ENCODE measurements at regions not wholly inside any gene's neighbourhood (a gene's known extent, or its start where the extent isn't known, plus 50 kb on each side); places are given as distances from the start of the nearest gene placed in this dataset.

DNA sequence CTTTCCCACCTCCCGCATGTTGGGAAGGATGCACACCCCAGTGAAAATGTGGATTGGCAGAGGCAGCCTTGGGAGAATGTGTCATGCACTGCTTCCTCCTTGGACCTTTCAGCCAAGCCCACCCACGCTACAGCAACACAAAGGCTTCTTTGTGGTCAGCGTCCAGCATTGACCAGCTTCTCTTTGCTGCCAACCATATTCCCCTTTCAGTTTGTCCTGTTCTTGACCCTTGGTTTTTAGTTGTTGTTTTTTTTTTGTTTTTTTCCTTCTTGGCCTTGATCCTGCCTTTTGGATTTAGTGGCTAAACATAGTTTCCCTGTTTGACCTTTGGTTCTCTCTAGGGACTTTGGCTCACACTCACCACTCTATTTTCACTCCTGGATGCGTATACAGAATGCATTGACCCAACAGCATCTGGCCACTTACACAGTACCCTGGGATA, 573.6 kb downstream of the INSC start:
- Histone ChIP-seq H3K27ac (no peak overlapping the region), H3K27me3 (no peaks in the 10 kb centered on the region), H3K36me3 (replicated peaks; ENCODE audit: insufficient read depth, low read depth) (no peaks in the 10 kb centered on the region), H3K9me3 (ENCODE audit: low read depth) (no peaks in the 10 kb centered on the region), H3K4me2 (no peak overlapping the region), H4K20me1 (ENCODE audit: insufficient read depth, poor library complexity, severe bottlenecking) (no peaks in the 10 kb centered on the region), H3K79me2 (no peaks in the 10 kb centered on the region), H3K9me2 (replicated peaks; ENCODE audit: insufficient read depth) (no peaks in the 10 kb centered on the region), H2AFZ (no peak overlapping the region), H3K4me1 (ENCODE audit: insufficient read depth) (no peaks in the 10 kb centered on the region), H3K4me3 (no peak overlapping the region)
- WGBS (ENCODE audit: low lambda C conversion rate, missing lambda C conversion rate) = 97% methylated on average over 4 of the region's 4 CpGs
- DNase-seq (ENCODE audit: low spot score) = no peak
- TF ChIP-seq, protein P1, sequence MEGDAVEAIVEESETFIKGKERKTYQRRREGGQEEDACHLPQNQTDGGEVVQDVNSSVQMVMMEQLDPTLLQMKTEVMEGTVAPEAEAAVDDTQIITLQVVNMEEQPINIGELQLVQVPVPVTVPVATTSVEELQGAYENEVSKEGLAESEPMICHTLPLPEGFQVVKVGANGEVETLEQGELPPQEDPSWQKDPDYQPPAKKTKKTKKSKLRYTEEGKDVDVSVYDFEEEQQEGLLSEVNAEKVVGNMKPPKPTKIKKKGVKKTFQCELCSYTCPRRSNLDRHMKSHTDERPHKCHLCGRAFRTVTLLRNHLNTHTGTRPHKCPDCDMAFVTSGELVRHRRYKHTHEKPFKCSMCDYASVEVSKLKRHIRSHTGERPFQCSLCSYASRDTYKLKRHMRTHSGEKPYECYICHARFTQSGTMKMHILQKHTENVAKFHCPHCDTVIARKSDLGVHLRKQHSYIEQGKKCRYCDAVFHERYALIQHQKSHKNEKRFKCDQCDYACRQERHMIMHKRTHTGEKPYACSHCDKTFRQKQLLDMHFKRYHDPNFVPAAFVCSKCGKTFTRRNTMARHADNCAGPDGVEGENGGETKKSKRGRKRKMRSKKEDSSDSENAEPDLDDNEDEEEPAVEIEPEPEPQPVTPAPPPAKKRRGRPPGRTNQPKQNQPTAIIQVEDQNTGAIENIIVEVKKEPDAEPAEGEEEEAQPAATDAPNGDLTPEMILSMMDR (IDR thresholded peaks at IDR 0.05; ENCODE audit: poor library complexity) = no peak
- TF ChIP-seq EZH2 (IDR thresholded peaks at IDR 0.05; ENCODE audit: borderline replicate concordance) = no peak
- TF ChIP-seq EZH2phosphoT487 (IDR thresholded peaks at IDR 0.05; ENCODE audit: low read depth, severe bottlenecking, unreplicated experiment) = no peak

DNA sequence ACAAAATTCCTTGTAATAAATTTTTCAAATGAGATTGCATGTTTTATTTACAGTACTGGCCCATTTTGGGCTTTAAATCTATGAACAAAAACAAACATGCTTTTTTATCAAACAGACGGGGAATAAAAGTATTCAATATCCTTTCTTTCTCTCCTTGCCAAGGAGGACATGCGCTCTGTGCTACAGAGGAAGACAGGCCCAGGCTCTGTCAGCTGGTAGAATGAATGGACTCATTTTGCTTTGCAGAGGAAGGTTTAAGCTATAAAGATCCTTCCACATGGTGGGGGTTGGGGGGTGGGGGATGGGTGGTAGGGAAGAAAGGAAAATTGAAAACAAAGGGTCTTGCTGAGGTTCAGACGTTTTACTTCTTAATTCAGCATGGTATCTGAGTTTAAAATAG, 575.6 kb downstream of the INSC start:
- no peaks in the 10 kb centered on the region for H3K79me2 ChIP-seq
- no peaks in the 10 kb centered on the region for H4K20me1 ChIP-seq (ENCODE audit: insufficient read depth, poor library complexity, severe bottlenecking)
- H3K4me1 ChIP-seq (ENCODE audit: insufficient read depth) = no peaks in the 10 kb centered on the region
- no peak overlapping the region for H3K4me2 ChIP-seq
- 73% methylated on average over 3 of the region's 3 CpGs for WGBS (ENCODE audit: low lambda C conversion rate, missing lambda C conversion rate)
- no peak overlapping the region for H3K27ac ChIP-seq
- TF ChIP-seq, protein P1 (IDR thresholded peaks at IDR 0.05; ENCODE audit: poor library complexity) = no peak
- no peak for TF ChIP-seq EZH2phosphoT487 (IDR thresholded peaks at IDR 0.05; ENCODE audit: low read depth, severe bottlenecking, unreplicated experiment)
- TF ChIP-seq EZH2 (IDR thresholded peaks at IDR 0.05; ENCODE audit: borderline replicate concordance) = no peak
- H3K27me3 ChIP-seq = no peaks in the 10 kb centered on the region
- no peak overlapping the region for H2AFZ ChIP-seq
- no peaks in the 10 kb centered on the region for H3K36me3 ChIP-seq (replicated peaks; ENCODE audit: insufficient read depth, low read depth)
- no peaks in the 10 kb centered on the region for H3K9me3 ChIP-seq (ENCODE audit: low read depth)
- H3K4me3 ChIP-seq = no peak overlapping the region
- DNase-seq (ENCODE audit: low spot score) = no peak
- H3K9me2 ChIP-seq (replicated peaks; ENCODE audit: insufficient read depth) = no peaks in the 10 kb centered on the region

DNA sequence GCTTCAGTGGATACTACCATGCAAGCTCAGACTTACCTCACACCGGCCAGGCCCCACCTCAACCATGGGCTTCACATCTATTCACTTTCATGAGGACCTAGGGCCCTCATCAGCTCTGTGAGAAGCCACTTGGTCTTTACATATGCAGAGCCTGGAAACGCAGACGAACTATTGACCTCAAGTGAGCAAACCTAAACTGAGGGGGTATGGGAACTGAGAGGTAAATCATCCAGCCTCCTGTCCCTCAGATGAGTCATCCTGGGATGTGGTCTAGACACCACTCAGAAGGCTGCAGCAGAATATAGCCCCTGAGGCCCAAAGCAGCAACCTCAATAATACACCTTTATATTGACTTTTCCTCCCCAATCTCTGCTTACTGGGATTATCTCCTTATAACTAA, 578.0 kb downstream of the INSC start:
- no peaks in the 10 kb centered on the region for H3K9me3 ChIP-seq (ENCODE audit: low read depth)
- H3K9me2 ChIP-seq (replicated peaks; ENCODE audit: insufficient read depth) = no peaks in the 10 kb centered on the region
- no peak overlapping the region for H3K4me2 ChIP-seq
- H3K4me1 ChIP-seq (ENCODE audit: insufficient read depth) = no peaks in the 10 kb centered on the region
- DNase-seq (ENCODE audit: low spot score) = no peak
- H3K27me3 ChIP-seq = no peaks in the 10 kb centered on the region
- no peak for TF ChIP-seq EZH2 (IDR thresholded peaks at IDR 0.05; ENCODE audit: borderline replicate concordance)
- no peak overlapping the region for H3K27ac ChIP-seq
- no peaks in the 10 kb centered on the region for H3K79me2 ChIP-seq
- H3K4me3 ChIP-seq = no peak overlapping the region
- H4K20me1 ChIP-seq (ENCODE audit: insufficient read depth, poor library complexity, severe bottlenecking) = no peaks in the 10 kb centered on the region
- WGBS (ENCODE audit: low lambda C conversion rate, missing lambda C conversion rate) = 78% methylated on average over 3 of the region's 3 CpGs
- H3K36me3 ChIP-seq (replicated peaks; ENCODE audit: insufficient read depth, low read depth) = no peaks in the 10 kb centered on the region
- no peak overlapping the region for H2AFZ ChIP-seq

DNA sequence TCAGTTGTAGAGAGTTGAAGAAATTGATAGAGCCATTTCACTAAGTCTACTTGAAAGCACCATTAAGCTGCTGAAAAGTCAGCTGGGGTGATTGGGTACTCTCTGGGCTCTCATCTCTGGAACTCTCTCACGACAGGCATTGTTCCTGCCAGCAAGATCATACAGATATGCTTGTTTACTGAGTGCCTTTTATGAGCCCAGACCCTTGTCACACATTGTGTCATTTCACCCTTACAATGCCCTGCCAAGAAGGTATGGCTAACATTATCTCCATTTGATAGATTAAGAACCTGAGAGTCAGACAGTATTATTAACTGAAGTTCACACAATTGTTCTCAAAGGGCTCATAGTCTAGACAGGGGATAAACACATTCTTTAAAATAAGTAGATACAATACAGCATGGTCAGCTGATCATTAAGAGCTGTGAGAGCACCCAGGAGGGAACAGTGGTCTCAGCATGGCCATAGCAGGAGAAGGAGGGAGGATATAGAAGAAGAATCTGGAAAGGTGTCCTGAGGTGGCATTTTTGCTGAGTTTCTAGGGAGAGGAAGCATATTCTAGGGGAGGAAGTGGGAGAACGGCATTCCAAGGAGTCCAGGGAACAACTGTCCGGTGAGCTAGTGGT, 580.5 kb downstream of the INSC start:
- H3K4me2 ChIP-seq = no peak overlapping the region
- H3K4me1 ChIP-seq (ENCODE audit: insufficient read depth) = no peaks in the 10 kb centered on the region
- H3K36me3 ChIP-seq (replicated peaks; ENCODE audit: insufficient read depth, low read depth) = no peaks in the 10 kb centered on the region
- H3K9me2 ChIP-seq (replicated peaks; ENCODE audit: insufficient read depth) = no peaks in the 10 kb centered on the region
- H2AFZ ChIP-seq = no peak overlapping the region
- no peaks in the 10 kb centered on the region for H3K9me3 ChIP-seq (ENCODE audit: low read depth)
- H3K4me3 ChIP-seq = no peak overlapping the region
- no peak overlapping the region for H3K27ac ChIP-seq
- no peaks in the 10 kb centered on the region for H4K20me1 ChIP-seq (ENCODE audit: insufficient read depth, poor library complexity, severe bottlenecking)
- H3K79me2 ChIP-seq = no peaks in the 10 kb centered on the region
- 70% methylated on average over 3 of the region's 3 CpGs for WGBS (ENCODE audit: low lambda C conversion rate, missing lambda C conversion rate)
- DNase-seq (ENCODE audit: low spot score) = no peak
- H3K27me3 ChIP-seq = no peaks in the 10 kb centered on the region
- TF ChIP-seq EZH2 (IDR thresholded peaks at IDR 0.05; ENCODE audit: borderline replicate concordance) (no peak), EZH2phosphoT487 (IDR thresholded peaks at IDR 0.05; ENCODE audit: low read depth, severe bottlenecking, unreplicated experiment) (no peak)
- TF ChIP-seq, protein P1 (IDR thresholded peaks at IDR 0.05; ENCODE audit: poor library complexity) = no peak
